Tibial nerve (tissue), 4 donors: ENCODE measurements at regions not wholly inside any gene's neighbourhood (a gene's known extent, or its start where the extent isn't known, plus 50 kb on each side); places are given as distances from the start of the nearest gene placed in this dataset.

Experiments
- CTCF ChIP-seq, 5 experiments: fragments of 200-600 bp in 3 of 5; fragments of 450-650 bp in 2 of 5; sonication (generic) in 3 of 5; IDR thresholded peaks; one replicate each; pipeline ENCODE4 v1.5.1; 2016 to 2019; ENCODE audit warnings: antibody characterized with exemption in 5 of 5, mild to moderate bottlenecking in 3 of 5, moderate library complexity in 2 of 5
- EP300 ChIP-seq, 2 donors: sonication (generic); formaldehyde crosslinking; IDR thresholded peaks; one replicate each; pipeline ENCODE4 v1.6.1; 2017; ENCODE audit warnings: antibody characterized with exemption in 2 of 2, mild to moderate bottlenecking in 1 of 2
- POLR2A ChIP-seq, 2 donors: fragments of 450-650 bp; IDR thresholded peaks; one replicate each; pipeline ENCODE4 v1.6.1; 2017; ENCODE audit warnings: antibody characterized with exemption in 2 of 2, mild to moderate bottlenecking in 2 of 2, moderate library complexity in 2 of 2

- TF ChIP-seq POLR2A (IDR thresholded peaks at IDR 0.05) = no peak
- no peak for TF ChIP-seq CTCF (IDR thresholded peaks at IDR 0.05)
- TF ChIP-seq EP300 (IDR thresholded peaks at IDR 0.05) = no peak
Observed at GRCh38 chr3:157794771-157795170, 291.6 kb upstream of the VEPH1 start.
